VCaP (cell line): ENCODE measurements at regions not wholly inside any gene's neighbourhood (a gene's known extent, or its start where the extent isn't known, plus 50 kb on each side); places are given as distances from the start of the nearest gene placed in this dataset.

Source experiments
- H3K27ac ChIP-seq: fragments of 450-650 bp; 2 replicates; pipeline ENCODE4 v1.5.1; 2017
- CTCF ChIP-seq: fragments of 450-650 bp; conservative IDR thresholded peaks from 2 replicates; pipeline ENCODE4 v1.5.1; 2017; ENCODE audit warnings: mild to moderate bottlenecking, moderate library complexity

- no peak overlapping the region for H3K27ac ChIP-seq
- TF ChIP-seq CTCF, result no peak
Observed at GRCh38 chr13:30031488-30031887, 181.1 kb upstream of the UBL3 start.

- TF ChIP-seq CTCF, result no peak
Observed at GRCh38 chr13:30030141-30030750, 179.8 kb upstream of the UBL3 start.

GRCh38 chr13:30027569-30028455, 177.4 kb upstream of the UBL3 start:
- no peak for TF ChIP-seq CTCF
- peak overlapping the region; percentile 49 for H3K27ac ChIP-seq

More at GRCh38 chr13:30030141-30030750, 179.8 kb upstream of the UBL3 start:
- no peak overlapping the region for H3K27ac ChIP-seq

- peak overlapping the region; percentile 49 for H3K27ac ChIP-seq
- no peak for TF ChIP-seq CTCF
Observed at GRCh38 chr13:30026909-30027308, 176.5 kb upstream of the UBL3 start.

GRCh38 chr13:30026093-30026492, 175.7 kb upstream of the UBL3 start:
- no peak for TF ChIP-seq CTCF
- peak overlapping the region; percentile 49 for H3K27ac ChIP-seq

GRCh38 chr13:30025351-30025750, 174.9 kb upstream of the UBL3 start:
- H3K27ac ChIP-seq, result no peak overlapping the region
- TF ChIP-seq CTCF, result no peak

- TF ChIP-seq CTCF, result no peak
- H3K27ac ChIP-seq, result no peak overlapping the region
Observed at GRCh38 chr13:30024125-30024865, 173.9 kb upstream of the UBL3 start.
